Muscle layer of colon (tissue), 2 donors: ENCODE measurements at regions not wholly inside any gene's neighbourhood (a gene's known extent, or its start where the extent isn't known, plus 50 kb on each side); places are given as distances from the start of the nearest gene placed in this dataset.

Experiments
- H3K27ac ChIP-seq: one replicate; pipeline ENCODE4 v1.7.0; 2013; ENCODE audit warnings: low read depth, mild to moderate bottlenecking, low read length, moderate library complexity
- H3K27me3 ChIP-seq, 2 donors: one replicate each; pipeline ENCODE4 v1.7.0; 2013; ENCODE audit warnings: low read length in 2 of 2, mild to moderate bottlenecking in 2 of 2; ENCODE audit not compliant: insufficient read depth in 2 of 2, control insufficient read depth in 1 of 2
- H3K36me3 ChIP-seq: one replicate; pipeline ENCODE4 v1.7.0; 2013; ENCODE audit warnings: mild to moderate bottlenecking, low read length; ENCODE audit not compliant: insufficient read depth
- H3K4me1 ChIP-seq: one replicate; pipeline ENCODE4 v1.7.0; 2013; ENCODE audit warnings: mild to moderate bottlenecking, low read length; ENCODE audit not compliant: insufficient read depth
- H3K4me3 ChIP-seq, 2 donors: one replicate each; pipeline ENCODE4 v1.7.0; 2013; ENCODE audit warnings: low read length in 2 of 2, low read depth in 1 of 2, mild to moderate bottlenecking in 1 of 2, moderate library complexity in 1 of 2
- H3K9ac ChIP-seq: one replicate; pipeline ENCODE4 v1.7.0; 2013; ENCODE audit warnings: low read length
- H3K9me3 ChIP-seq: one replicate; pipeline ENCODE4 v1.7.0; 2013; ENCODE audit warnings: mild to moderate bottlenecking, low read length
- donor health status: abdominal sarcoma.
- donor health status: Adenocarcinoma of cecum.

- Histone ChIP-seq H3K4me3 (no peak overlapping the region), H3K4me1 (peaks cover 18% of the 10 kb centered on the region), H3K27ac (no peak overlapping the region), H3K36me3 (no peaks in the 10 kb centered on the region), H3K27me3 (no peaks in the 10 kb centered on the region), H3K9me3 (no peaks in the 10 kb centered on the region), H3K9ac (no peak overlapping the region)
Observed at GRCh38 chr7:25303281-25304181, 75.2 kb upstream of the NPVF start.

GRCh38 chr7:25304691-25305090, 76.4 kb upstream of the NPVF start:
- Histone ChIP-seq H3K36me3 (no peaks in the 10 kb centered on the region), H3K4me3 (no peak overlapping the region), H3K27ac (no peak overlapping the region), H3K9me3 (no peaks in the 10 kb centered on the region), H3K9ac (no peak overlapping the region), H3K4me1 (peaks cover 27% of the 10 kb centered on the region), H3K27me3 (no peaks in the 10 kb centered on the region)

GRCh38 chr7:25305831-25306230, 77.5 kb upstream of the NPVF start:
- H3K4me3 ChIP-seq: no peak overlapping the region
- no peak overlapping the region for H3K9ac ChIP-seq
- H3K27me3 ChIP-seq: no peaks in the 10 kb centered on the region
- H3K36me3 ChIP-seq: no peaks in the 10 kb centered on the region
- H3K9me3 ChIP-seq: no peaks in the 10 kb centered on the region
- peaks cover 27% of the 10 kb centered on the region for H3K4me1 ChIP-seq
- no peak overlapping the region for H3K27ac ChIP-seq

GRCh38 chr7:25307624-25308023, 79.3 kb upstream of the NPVF start:
- no peak overlapping the region for H3K9ac ChIP-seq
- H3K36me3 ChIP-seq: no peaks in the 10 kb centered on the region
- no peak overlapping the region for H3K4me3 ChIP-seq
- H3K4me1 ChIP-seq: peaks cover 27% of the 10 kb centered on the region
- no peaks in the 10 kb centered on the region for H3K9me3 ChIP-seq
- no peak overlapping the region for H3K27ac ChIP-seq
- no peaks in the 10 kb centered on the region for H3K27me3 ChIP-seq

- no peaks in the 10 kb centered on the region for H3K36me3 ChIP-seq
- H3K9ac ChIP-seq: no peak overlapping the region
- H3K9me3 ChIP-seq: no peaks in the 10 kb centered on the region
- no peak overlapping the region for H3K4me3 ChIP-seq
- no peaks in the 10 kb centered on the region for H3K27me3 ChIP-seq
- no peak overlapping the region for H3K27ac ChIP-seq
- peaks cover 25% of the 10 kb centered on the region for H3K4me1 ChIP-seq
Observed at GRCh38 chr7:25308246-25308645, 80.0 kb upstream of the NPVF start.

- Histone ChIP-seq H3K9ac (no peak overlapping the region), H3K4me1 (peaks cover 17% of the 10 kb centered on the region), H3K27ac (peak overlapping the region; percentile 50), H3K4me3 (no peak overlapping the region), H3K36me3 (no peaks in the 10 kb centered on the region), H3K27me3 (no peaks in the 10 kb centered on the region), H3K9me3 (no peaks in the 10 kb centered on the region)
Observed at GRCh38 chr7:25308906-25309705, 80.8 kb upstream of the NPVF start.

GRCh38 chr7:25310896-25311295, 82.6 kb upstream of the NPVF start:
- Histone ChIP-seq H3K9me3 (no peaks in the 10 kb centered on the region), H3K27me3 (no peaks in the 10 kb centered on the region), H3K27ac (no peak overlapping the region), H3K9ac (no peak overlapping the region), H3K4me3 (no peak overlapping the region), H3K36me3 (no peaks in the 10 kb centered on the region), H3K4me1 (peaks cover 22% of the 10 kb centered on the region)

- no peak overlapping the region for H3K4me3 ChIP-seq
- no peaks in the 10 kb centered on the region for H3K36me3 ChIP-seq
- H3K4me1 ChIP-seq: peaks cover 22% of the 10 kb centered on the region
- no peak overlapping the region for H3K9ac ChIP-seq
- H3K27ac ChIP-seq: no peak overlapping the region
- H3K27me3 ChIP-seq: no peaks in the 10 kb centered on the region
- H3K9me3 ChIP-seq: no peaks in the 10 kb centered on the region
Observed at GRCh38 chr7:25311346-25311745, 83.1 kb upstream of the NPVF start.

- no peak overlapping the region for H3K27ac ChIP-seq
- peaks cover 20% of the 10 kb centered on the region for H3K4me1 ChIP-seq
- no peaks in the 10 kb centered on the region for H3K36me3 ChIP-seq
Observed at GRCh38 chr7:25312968-25313367, 84.7 kb upstream of the NPVF start.

GRCh38 chr7:25313526-25313925, 85.2 kb upstream of the NPVF start:
- Histone ChIP-seq H3K4me3 (no peak overlapping the region), H3K4me1 (peaks cover 15% of the 10 kb centered on the region), H3K27me3 (no peaks in the 10 kb centered on the region), H3K36me3 (no peaks in the 10 kb centered on the region), H3K9me3 (no peaks in the 10 kb centered on the region), H3K9ac (no peak overlapping the region), H3K27ac (no peak overlapping the region)

More at GRCh38 chr7:25312968-25313367, 84.7 kb upstream of the NPVF start:
- no peaks in the 10 kb centered on the region for H3K27me3 ChIP-seq
- H3K9ac ChIP-seq: no peak overlapping the region
- no peak overlapping the region for H3K4me3 ChIP-seq
- no peaks in the 10 kb centered on the region for H3K9me3 ChIP-seq

GRCh38 chr7:25314094-25314730, 85.9 kb upstream of the NPVF start:
- Histone ChIP-seq H3K27ac (no peak overlapping the region), H3K9me3 (no peaks in the 10 kb centered on the region), H3K4me3 (no peak overlapping the region), H3K36me3 (no peaks in the 10 kb centered on the region), H3K9ac (no peak overlapping the region), H3K27me3 (no peaks in the 10 kb centered on the region), H3K4me1 (peaks cover 9% of the 10 kb centered on the region)
